NCI-H748 (cell line): ENCODE measurements at regions not wholly inside any gene's neighbourhood (a gene's known extent, or its start where the extent isn't known, plus 50 kb on each side); places are given as distances from the start of the nearest gene placed in this dataset.
A peak's percentile ranks its signal among the peaks of the same experiment; 100 is the strongest.

ENCODE experiments used
- DNase-seq: peaks from one replicate; lab custom pipeline; 2025; ENCODE audit not compliant: unreplicated experiment; lab: John Stamatoyannopoulos, UW

DNA sequence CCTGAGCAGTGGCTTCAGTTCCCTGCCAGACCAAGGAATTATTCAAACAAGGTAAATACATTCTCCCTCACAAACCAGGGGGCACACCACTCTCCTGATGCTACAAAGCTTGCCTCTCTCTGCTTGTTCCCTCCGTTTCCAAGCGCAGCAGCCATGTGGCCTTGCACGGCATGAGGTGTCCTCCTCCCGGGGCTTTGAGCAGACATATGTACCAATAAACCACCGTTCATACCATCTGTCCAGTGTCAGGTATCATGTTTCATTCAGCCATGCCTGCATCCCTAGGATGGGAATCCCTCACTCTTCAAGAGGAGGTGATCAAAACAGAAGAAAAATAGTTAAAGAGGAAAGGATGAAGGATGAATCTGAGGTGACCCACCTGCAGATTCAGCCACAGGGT, 282.7 kb downstream of the ENC1 start:
- DNase-seq: peak; percentile 86

DNA sequence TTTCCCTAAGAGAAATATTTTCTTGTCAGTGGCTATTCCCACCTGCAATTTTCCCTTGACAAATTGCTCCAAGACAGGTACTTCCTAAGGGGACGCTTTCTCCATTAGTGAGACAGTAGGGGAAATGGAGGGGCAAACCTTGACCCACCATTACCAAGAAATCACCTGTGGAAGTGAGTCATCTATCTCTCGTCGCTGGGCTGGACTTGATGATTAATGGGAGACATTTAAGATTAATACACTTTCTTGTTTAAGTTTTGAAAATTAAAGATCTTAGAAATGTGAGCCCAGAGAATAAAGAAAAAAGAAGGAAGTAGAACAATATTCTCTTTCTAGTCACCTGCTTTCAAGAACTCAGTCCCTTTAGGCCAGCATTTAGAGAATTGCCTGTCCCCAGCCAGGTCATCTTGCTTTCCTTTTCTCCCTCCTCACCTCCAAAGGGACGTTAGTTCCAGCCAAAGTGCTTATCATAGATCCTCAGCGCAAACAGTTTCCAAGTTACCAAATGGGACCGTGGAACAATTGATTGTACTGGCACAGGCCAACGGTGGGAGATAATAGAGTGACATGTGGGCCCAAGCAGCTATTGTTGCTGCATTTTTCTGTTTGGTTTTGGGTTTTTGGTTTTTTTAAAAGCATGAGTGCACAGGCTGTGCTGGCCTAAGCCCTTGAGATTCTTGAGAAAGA, 284.4 kb downstream of the ENC1 start:
- DNase-seq: no peak

DNA sequence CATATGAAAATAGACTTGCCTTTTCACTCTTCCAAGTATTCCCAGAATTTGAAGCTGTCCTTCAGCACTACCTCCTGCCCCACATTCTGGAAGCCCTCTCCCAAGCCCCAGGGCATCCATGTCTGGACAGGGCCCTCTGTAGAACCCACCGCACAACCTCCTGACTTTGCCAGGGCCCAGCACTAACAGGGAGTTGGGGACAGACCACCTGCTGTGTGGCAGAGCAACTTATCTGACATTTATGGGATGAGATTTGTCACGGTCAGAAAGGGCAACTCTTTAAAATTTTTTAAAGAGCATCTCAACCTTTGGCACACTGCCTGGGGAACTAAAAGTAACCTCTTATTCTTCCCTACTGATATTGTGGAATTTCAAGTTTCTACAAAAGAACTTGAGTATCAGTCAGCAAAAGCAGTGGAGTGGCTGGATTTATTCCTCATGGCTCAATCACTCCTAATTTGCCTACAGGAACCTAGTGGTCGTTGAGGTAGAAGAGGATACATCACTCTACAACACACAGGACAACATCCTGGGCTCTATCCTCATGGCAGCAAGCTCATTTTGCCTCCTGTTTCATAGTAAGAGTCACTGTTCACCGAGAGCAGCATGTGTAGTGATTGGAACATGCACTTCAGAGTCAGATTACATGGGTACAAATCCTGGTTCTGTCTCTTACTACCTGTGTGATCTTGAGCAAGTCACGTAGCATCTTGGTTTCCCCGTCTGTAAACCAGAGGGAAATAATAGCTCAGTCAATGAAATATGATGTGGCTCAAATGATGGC, 285.3 kb downstream of the ENC1 start:
- no peak for DNase-seq

DNA sequence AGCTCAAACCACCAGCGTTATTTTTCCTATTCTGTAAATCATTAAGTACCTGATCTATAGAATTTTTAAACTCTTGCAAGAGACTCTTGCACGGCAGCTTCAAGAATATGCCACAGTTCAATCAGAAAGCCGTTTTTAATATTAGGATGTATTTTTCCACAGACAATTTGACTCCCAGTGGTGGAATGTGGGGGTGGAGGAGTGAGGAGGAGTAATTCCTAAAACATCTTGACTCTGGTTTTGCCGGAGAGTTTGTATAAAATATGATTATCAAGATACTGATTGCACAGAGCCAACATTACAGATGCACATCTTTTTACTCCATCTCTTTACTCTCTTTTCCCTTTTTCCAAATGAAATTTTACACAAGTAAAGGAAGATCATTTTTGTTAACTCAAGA, 288.3 kb downstream of the ENC1 start:
- DNase-seq: no peak

DNA sequence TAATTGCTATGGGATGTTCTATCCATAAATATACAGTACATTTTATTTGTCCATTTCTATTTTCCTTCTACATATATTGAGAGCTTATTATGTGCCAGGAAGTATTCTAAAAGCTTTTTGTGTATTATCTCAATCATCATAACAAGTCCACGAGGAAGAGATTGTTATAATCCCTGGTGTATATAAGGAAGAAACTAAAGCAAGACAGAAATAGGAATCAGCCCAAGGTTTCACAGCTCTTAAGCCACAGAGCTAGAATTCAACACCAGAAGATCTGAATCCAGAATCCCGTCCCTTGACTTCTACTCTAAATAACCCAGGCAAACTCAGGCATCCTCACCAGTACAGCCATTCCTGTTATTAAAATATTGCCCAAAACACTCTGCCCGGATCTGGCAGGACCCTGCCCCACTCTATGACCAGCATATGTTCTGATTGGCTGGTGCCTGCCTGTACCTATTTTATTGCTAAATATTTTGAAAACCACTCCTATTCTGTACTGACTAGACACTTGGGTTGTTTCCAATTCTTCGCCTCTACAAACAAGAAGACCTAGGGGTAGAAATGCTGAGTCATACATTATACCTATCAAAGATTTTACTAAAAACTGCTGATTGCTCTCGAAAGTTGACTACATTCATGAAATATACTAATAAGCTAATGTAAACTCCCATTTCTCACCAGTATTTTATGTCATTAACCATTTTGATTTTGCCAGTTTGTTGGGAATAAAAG, 297.4 kb downstream of the ENC1 start:
- peak; percentile 30 for DNase-seq

DNA sequence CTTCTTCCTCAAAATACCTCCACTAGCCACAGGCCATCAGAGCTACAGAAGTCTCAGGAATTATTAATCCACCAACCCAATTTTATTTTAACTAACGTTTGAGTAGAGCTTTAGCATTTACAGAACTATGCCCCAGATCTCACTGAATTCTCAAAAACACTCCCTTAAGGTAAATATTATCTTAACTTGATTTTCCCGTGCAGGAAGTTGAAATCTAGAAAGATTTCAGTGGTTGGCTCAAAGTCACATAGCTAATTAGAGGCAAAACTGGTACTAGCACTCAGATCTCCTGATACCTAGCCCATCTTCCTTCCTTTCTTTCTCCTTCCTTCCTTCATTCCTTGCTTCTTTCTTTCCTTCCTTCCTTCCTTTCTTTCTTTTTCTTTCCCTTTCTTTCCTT, 298.3 kb downstream of the ENC1 start:
- DNase-seq: no peak

DNA sequence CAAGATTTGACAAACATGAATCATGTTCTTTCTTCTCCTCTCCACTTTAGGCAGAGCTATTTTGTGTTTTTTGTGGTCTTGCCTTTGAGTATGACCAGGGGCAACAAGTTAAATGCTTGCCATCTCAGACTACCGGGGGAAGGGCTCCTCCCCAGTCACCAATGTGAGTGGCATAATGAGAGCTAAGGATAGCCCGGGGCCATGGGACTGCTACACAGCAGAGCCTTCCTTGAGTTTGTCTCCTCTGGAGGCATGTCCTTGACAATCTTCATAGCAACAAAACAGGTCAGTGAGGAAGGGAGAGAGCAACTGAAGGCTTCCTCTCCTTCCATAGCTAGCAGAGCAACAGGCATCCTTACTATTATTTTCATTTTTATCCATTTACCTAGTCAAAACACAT, 299.3 kb downstream of the ENC1 start:
- DNase-seq: no peak

DNA sequence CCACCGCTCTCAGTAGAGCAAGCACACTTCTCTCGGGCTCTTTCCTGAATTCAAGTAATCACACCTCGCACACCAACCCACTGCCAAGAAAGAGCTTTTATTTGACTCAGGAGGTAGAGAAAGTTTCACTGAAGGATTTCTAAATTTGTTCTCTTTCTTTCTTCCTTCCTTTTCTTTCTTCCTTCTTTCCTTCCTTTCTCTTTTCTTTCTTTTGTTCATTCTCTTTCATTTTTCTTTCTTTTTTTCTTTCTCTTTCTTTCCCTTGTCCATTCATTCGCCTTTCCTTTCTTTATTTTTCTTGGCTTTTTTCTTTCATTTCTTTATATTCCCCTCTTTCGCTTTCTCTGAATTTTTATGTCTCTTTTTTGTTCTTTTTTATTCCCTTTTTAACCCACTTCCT, 300.1 kb downstream of the ENC1 start:
- DNase-seq: no peak

DNA sequence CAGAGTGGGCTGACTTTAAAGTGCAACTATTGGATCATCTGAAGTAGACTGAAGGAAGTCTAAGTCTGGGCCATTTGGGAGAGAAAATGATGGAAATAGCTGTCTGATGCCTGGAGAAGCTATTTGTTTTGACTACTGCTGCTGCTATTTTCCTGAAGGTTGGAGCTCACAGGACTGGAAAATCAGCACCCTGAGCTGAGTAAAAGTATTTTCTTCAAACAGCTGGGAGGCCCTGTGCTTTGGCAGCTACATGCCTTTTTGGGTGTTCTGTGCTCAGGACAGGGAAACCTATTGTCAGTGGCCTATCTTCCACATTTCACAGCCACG, 302.6 kb downstream of the ENC1 start:
- no peak for DNase-seq

DNA sequence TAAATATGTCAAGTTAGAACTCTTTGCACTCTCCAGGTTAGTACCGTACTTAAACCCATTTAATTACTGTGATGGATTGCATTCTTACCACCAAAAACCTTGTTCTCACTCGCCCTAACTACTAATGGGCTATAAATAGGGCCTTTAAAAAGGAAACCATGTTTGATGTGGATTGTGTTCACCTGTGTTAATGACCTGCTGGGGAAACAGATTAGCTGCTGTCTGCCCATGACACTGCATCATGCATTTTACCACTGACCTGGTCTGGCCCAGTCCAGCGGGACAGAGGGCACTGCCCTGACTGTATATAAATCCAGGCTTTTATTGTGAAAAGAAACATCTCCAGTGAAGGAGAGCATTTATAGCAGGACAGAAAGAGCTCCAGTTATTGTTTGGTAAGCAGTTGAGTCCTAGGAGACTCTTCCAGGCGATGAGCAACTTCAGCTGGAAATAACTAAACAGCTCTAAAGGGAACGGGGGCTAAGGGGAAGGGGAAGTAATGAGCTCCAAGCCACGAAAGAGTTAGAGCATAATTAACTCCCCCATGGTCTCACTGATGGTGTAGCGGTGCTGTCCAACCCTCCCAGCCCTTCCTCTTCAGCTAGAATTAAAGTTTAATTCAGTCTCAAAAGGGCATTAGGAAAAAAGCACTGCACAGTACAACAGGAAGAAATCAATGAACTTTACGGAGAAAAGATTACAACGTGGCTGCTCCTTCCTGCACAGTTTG, 303.1 kb downstream of the ENC1 start:
- DNase-seq: peak; percentile 14

DNA sequence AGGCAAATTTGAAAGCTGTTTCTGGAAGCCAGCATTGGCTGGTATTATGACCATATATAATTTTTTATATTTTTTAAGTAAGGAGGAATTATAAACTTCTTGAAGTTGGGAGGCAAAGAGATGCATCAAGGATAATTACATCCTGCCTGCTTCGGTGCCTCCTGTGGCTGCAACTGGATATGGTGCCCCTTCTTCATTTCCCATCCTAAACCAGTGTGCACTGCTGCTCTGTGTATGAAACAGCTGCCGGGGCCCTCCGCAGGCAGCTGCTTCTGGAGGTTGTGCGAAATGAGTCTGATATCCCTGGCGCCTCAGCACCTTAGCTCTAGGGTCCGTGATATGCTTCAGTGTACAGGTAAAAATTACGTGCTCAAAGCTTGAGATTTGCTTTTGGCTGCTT, 304.2 kb downstream of the ENC1 start:
- peak; percentile 17 for DNase-seq

DNA sequence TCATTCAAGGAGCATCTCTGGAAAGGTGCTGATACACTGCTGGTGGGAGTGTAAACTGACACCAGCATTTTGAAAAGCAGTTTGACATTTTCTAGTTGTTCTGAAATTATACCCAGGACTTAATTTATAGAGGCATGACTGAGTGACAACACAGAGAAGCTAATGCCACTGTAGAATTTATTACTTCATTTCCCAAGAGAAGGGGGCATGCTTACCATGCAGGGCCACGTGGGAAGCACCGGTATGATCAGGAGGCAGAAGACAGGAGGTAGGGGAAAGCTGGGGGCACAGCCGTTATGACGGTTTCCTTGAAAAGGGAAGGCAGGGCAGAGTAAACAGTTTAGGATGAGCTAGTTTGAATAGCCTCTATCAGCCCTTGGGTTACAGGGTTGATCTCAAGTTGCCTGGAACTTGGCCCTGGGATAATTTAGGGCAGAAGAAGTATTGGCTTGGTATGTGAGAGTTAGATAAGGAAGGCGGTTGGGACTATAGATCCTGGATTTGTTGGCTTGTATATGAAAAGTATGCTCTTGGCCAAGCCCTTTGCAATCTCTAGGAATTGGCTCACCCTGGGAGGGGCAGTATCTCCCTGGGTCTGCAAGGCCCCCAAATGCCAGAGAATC, 305.7 kb downstream of the ENC1 start:
- DNase-seq: peak; percentile 43

DNA sequence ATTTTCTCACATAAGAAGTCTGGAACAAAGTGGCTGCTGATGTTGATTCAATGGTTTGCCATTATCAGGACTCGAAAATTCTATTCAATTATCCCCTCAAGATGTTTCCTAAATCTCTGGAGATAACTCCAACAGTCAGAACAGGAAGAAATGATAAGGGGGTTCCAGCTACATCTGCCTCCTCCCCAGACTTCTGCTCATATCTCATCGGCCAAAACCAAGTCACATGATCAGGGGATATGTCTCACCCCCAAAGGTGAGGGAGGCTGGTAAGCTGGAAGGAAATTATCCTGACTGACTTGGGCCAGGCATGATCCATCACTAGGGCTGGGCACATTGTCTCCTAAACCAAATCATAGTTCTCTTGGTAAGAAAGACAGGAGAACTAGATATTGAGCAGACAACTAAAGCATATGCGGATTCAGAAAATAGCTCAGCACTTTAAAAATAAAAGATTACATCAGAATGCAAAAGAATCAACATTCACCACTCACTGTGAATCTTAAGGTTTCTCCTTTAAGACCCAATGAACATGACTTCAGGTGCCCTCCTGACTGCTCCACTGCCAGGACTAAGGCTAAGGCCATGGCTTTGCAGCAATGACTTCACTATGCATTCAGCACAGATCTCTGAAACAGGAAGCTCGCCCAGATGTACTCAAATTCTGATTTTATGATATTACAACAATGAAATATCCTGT, 306.3 kb downstream of the ENC1 start:
- no peak for DNase-seq

DNA sequence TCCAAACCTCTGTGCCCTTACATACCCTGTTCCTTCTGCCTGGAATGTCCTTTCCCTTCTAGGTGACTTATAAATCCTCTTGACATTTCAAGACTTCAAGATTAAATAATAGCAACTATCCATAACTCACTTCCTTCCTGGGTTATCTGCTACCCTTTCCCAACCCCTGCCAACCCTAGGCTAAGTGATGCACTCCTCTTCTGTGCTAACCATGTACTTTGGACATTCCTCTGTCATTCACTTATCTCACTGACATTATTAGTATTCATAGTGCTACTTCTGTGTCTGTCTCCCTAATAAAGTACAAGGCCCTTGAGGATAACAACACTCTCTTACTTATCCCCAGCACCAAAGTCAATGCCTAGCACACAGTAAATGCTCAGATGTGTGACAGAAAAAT, 307.1 kb downstream of the ENC1 start:
- no peak for DNase-seq

DNA sequence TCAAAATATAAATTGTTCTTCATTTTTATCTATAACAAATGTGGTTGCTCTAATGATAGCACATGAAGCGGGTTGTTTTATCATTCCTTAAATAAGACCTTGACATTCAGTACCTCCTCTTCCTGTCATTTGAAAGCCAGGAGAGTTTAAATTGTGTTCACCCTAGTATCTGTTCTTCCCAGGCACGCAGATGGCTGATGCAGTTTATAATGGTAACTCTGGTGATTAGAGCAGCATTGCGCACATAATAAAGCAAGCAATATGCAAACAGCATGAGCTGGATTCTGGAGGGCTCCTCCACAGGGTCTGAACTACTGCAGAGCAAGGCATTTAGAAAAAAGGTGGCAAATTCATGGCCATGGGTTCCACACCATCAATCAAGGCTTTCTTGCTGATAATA, 307.8 kb downstream of the ENC1 start:
- DNase-seq: peak; percentile 18

DNA sequence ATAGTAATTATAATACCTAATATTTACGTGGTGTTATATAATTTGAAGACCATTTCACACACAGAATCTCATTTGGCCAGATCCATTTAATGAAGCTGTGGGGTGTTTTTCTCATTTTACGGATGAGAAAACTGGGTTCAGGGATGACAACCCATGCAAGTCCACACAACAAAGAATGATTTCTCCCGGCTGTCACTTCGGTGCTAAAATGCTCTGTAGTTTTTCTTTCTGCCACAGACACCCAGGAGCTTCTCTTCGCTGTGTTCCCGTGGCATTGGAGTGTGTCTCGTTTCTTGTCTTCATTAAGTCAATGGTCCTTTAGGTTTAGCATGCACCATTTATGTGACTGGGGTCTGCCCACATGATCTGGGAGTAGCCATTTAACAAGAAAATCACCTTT, 308.5 kb downstream of the ENC1 start:
- DNase-seq: no peak

DNA sequence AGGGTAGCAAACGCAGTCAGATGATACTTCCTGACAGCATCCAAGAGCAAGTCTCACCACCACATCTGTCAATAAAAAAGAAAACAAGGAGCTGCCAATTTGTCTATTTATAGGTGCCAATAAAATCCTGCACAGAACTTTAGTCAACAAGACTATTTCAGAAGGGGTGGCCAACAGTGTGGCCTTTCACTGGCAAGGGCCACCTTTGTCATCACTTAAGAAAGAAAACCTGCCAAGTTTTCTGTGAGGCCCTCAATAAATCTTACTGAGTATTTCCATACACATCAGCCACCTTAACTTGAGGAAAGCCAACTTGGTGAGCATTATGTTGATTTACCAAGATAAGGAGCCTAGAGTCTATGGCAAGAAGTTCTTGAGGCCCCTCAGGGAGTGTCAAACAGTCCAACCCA, 312.3 kb downstream of the ENC1 start:
- no peak for DNase-seq

DNA sequence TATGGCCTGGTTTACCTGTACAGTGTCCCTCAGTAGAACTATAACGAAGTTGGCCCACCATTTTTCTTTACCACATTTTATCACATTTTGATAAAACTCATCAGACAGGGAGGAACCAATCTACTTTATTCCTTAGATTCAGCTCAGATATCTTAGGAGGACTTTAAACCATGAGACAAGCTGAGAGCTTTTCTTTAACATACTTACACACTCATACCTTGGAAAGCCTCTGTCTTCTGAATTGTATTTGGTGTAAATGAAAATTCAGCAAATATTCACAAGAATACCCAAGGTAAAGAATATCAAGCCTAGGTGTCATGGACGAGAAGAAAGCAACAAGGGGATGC, 313.2 kb downstream of the ENC1 start:
- DNase-seq: no peak

DNA sequence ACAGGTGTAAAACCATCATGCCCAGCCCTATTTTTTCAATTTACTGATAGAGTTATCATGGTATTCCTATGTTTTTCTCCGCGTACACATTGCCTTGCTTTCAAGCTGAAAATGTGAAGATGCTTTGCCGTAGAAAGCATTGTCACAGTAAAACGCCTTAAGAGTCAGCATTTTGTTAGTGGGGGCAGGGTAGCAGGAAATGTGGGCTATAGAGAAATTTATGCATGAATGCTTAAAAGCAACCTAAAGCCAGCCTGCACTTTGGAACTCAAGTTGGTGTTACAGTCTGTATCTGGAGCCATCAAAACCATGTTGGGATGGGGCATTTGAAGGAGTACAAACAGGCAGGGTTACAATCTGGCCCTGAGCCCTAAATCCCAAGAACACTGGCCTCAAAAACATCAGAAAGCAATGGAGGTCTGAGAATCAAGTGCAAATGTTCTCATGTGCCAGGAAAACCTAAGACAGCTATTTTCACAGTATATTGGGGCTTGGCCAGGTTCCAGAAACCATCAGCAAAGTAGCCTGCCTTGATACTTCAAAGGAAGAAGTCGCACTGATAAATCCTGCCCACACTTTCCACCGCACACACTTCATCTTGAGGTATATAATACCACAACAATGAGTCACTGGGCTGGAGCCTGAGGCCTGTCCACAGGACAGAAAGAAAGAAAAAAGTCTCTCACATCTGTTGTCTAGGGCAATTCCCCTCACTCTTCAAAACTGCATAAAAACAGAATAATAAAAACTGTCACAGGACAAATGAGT, 313.8 kb downstream of the ENC1 start:
- DNase-seq: peak; percentile 15

DNA sequence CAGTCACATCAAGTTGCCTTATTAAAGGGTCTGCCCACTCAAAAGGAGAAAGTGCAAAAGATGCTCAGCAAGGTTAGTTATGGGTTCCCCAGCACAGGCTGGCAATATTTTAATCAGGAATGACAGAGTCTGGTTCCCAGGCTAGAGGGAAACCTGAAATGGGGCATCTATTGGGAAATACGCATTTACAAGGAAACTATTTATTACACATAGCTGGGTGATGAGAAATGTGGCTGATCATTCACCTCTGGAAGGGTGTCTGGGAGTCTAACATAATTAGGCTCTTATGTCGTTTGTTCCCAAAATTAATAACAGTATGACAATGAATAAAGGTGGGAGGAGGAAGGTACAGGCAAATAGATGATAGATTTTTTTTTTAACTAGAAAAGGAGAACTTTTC, 314.7 kb downstream of the ENC1 start:
- DNase-seq: no peak
